GM18508 (cell line): ENCODE measurements at regions not wholly inside any gene's neighbourhood (a gene's known extent, or its start where the extent isn't known, plus 50 kb on each side); places are given as distances from the start of the nearest gene placed in this dataset.

Experiments used
- ATAC-seq: cut with Tn5 transposase; IDR thresholded peaks from one replicate; pipeline ENCODE4 v1.9.1; 2021; ENCODE audit warnings: moderate number of reproducible peaks; ENCODE audit not compliant: insufficient read depth, unreplicated experiment

- no peak for ATAC-seq
These were observed 142.5 kb downstream of the CHIC2 start for GRCh38 chr4:53921856-53922255.

GRCh38 chr4:53920883-53921282 lies 143.5 kb downstream of the CHIC2 start:
- ATAC-seq, result no peak

GRCh38 chr4:53920116-53920515 lies 144.3 kb downstream of the CHIC2 start:
- ATAC-seq, result no peak

- ATAC-seq, result no peak
These were observed 144.9 kb downstream of the CHIC2 start for GRCh38 chr4:53919535-53919934.

GRCh38 chr4:53917729-53918128 lies 146.7 kb downstream of the CHIC2 start:
- no peak for ATAC-seq

- no peak for ATAC-seq
These were observed 147.9 kb downstream of the CHIC2 start for GRCh38 chr4:53916431-53916889.

- ATAC-seq, result no peak
These were observed 149.9 kb downstream of the CHIC2 start for GRCh38 chr4:53914313-53915016.

GRCh38 chr4:53913771-53914170 lies 150.6 kb downstream of the CHIC2 start:
- no peak for ATAC-seq

GRCh38 chr4:53912766-53913497 lies 151.5 kb downstream of the CHIC2 start:
- ATAC-seq, result no peak

- no peak for ATAC-seq
These were observed 155.7 kb downstream of the CHIC2 start for GRCh38 chr4:53908661-53909078.

GRCh38 chr4:53907772-53908171 lies 156.6 kb downstream of the CHIC2 start:
- no peak for ATAC-seq

- ATAC-seq, result no peak
These were observed 157.7 kb downstream of the CHIC2 start for GRCh38 chr4:53906606-53907190.

GRCh38 chr4:53905941-53906377 lies 158.4 kb downstream of the CHIC2 start:
- no peak for ATAC-seq

GRCh38 chr4:53905276-53905940 lies 159.0 kb downstream of the CHIC2 start:
- ATAC-seq, result no peak

GRCh38 chr4:53902786-53903185 lies 161.6 kb downstream of the CHIC2 start:
- ATAC-seq, result no peak

- ATAC-seq, result no peak
These were observed 164.1 kb downstream of the CHIC2 start for GRCh38 chr4:53900271-53900649.

- no peak for ATAC-seq
These were observed 164.7 kb downstream of the CHIC2 start for GRCh38 chr4:53899586-53900270.

GRCh38 chr4:53895137-53895536 lies 169.3 kb downstream of the CHIC2 start:
- no peak for ATAC-seq

- no peak for ATAC-seq
These were observed 173.9 kb downstream of the CHIC2 start for GRCh38 chr4:53890461-53890860.

GRCh38 chr4:53889326-53890055 lies 174.9 kb downstream of the CHIC2 start:
- no peak for ATAC-seq
